AG09319 (cell line): ENCODE measurements at regions not wholly inside any gene's neighbourhood (a gene's known extent, or its start where the extent isn't known, plus 50 kb on each side); places are given as distances from the start of the nearest gene placed in this dataset.

Experiments
- DNase-seq: peaks from one replicate; pipeline ENCODE4 v3.0.0-alpha.2; 2010; ENCODE audit warnings: low read depth; ENCODE audit errors: extremely low read depth
- TF ChIP-seq, protein P1 (sequence below): IDR thresholded peaks from 2 replicates; pipeline ENCODE4 v1.5.1; 2011; ENCODE audit warnings: low read depth, mild to moderate bottlenecking, inconsistent platforms, low read length, moderate library complexity

DNA sequence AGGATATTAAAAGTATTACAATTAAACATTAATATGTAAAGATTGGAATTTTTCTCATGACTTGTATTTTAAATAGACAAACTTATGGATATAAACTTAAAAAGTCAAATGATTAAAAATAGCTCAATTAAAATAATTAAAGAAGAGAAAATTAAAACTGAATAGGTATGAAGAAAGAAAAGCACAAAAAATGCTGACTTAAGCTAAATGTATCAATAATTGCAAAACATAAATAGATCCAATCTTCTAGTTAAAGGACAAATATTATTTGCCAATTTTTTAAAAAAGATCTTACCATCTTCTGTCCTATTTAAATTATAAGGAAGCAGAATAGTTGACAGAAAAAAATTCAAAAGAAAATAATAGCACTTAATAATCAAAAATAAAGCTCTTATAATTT, 646.3 kb upstream of the ANKRD30A start:
- DNase-seq, result no peak
- TF ChIP-seq, protein P1, sequence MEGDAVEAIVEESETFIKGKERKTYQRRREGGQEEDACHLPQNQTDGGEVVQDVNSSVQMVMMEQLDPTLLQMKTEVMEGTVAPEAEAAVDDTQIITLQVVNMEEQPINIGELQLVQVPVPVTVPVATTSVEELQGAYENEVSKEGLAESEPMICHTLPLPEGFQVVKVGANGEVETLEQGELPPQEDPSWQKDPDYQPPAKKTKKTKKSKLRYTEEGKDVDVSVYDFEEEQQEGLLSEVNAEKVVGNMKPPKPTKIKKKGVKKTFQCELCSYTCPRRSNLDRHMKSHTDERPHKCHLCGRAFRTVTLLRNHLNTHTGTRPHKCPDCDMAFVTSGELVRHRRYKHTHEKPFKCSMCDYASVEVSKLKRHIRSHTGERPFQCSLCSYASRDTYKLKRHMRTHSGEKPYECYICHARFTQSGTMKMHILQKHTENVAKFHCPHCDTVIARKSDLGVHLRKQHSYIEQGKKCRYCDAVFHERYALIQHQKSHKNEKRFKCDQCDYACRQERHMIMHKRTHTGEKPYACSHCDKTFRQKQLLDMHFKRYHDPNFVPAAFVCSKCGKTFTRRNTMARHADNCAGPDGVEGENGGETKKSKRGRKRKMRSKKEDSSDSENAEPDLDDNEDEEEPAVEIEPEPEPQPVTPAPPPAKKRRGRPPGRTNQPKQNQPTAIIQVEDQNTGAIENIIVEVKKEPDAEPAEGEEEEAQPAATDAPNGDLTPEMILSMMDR, result no peak

DNA sequence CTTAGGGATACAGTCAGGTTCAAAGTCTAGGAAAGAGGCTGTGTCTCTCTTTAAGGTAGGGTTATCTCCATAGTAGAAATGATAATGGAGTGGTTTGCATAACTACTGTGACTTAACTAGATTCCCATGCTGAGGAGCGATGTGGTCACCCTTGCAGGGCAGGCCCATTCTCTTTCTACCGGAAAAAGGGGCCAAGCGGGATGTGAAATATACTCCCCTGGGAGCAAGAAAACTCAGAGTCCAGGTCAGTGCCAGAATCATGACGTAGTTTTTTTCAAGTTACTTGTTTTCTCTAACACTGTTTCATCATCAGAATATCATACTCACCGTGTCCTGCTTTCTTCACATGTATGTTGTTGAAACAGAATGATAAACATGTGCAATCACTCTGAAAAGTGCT, 649.0 kb upstream of the ANKRD30A start:
- DNase-seq, result no peak
- TF ChIP-seq, protein P1, result no peak

DNA sequence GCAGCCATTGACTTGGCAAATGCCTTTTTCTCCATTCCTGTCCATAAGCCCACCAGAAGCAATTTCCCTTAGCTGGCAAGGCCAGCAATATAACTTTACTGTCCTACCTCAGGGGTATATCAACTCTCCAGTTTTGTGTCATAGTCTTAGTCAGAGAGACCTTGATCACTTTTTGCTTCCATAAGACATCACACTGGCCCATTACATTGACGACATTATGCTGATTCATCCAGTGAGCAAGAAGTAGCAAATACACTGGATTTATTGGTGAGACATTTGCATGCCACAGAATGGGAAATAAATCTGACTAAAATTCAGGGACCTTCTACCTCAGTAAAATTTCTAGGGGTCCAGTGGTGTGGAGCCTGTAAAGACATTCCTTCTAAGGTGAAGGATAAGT, 649.7 kb upstream of the ANKRD30A start:
- DNase-seq, result no peak

DNA sequence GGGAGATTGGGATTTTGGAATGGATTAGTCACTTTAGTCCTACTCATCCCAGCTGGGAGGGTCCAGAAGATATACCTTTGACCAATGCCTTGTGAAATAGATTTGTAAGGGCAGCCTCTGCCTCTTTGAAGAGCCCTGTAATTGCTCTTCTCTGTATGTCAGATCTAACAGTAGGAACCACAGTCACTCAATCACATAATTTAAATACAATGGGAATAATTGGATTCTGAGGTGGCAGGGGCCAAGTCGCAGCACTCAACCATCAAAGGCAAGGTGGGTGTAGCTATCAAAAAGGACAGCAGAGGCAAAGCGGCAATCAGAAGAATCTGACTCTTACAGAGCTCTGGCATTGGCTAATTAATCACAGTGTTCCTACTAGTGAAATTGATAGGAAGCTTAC, 650.9 kb upstream of the ANKRD30A start:
- no peak for DNase-seq
- TF ChIP-seq, protein P1, result no peak

More for the DNA sequence above, 649.7 kb upstream of the ANKRD30A start:
- TF ChIP-seq, protein P1, result no peak

DNA sequence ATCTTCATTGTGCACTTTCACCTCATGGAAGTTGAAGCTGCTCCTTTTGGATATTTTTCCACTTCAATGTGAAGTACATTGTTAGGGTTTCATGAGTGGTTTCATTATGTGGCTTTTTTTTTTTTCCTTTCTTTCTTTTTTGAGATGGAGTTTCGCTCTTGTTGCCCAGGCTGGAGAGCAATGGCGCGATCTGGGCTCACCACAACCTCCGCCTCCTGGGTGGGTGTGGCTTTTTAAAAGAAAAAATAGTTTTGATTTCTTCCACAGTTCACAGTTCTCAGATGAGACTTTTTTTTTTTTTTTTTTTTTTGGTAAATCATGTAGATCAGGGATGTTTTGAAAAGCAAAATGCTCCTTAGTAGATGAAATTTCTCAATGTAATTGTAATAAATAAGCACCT, 652.3 kb upstream of the ANKRD30A start:
- TF ChIP-seq, protein P1, result no peak
- no peak for DNase-seq

DNA sequence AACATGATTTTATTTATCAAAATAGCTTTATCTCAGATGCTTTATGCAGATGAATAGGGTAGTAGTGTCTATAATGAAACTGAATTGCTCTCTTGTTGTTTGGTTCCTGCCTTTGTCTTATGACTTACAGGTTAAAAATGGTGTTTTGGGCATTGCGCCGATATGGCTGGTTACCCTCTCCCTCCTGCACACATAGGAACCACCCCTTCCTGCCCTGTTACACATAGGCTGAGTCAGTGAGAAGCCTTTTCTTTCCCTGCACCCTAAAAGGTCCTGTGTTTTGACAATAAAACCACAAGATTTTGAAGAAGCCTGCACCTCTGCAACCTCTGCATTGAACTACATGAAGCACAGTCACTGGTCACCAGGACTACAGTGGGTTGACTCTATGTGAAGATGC, 655.8 kb upstream of the ANKRD30A start:
- TF ChIP-seq, protein P1, result no peak
- no peak for DNase-seq

DNA sequence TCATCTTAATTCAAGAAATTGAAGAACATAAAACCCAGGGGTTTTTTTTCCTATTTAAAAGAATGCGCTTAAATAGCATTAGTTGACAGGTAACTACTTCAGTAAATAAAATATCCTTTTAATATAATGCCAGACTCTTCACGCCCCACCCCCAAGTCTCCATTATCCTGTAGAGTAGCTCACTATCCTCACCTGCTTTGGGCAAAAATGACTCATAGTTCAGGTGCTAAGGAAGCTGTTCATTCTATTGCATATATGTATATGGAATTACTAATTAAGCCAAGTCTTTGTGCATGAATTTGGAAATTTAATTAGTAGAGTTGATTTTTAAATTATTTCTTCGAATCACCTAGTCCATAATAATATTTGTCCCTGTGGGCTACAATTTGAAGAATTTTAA, 656.8 kb upstream of the ANKRD30A start:
- DNase-seq, result no peak
- TF ChIP-seq, protein P1, result no peak
